GM04504 (cell line): ENCODE measurements at regions not wholly inside any gene's neighbourhood (a gene's known extent, or its start where the extent isn't known, plus 50 kb on each side); places are given as distances from the start of the nearest gene placed in this dataset.
"Not testable (repeated sequence)": the region's sequence is repeated elsewhere in the genome, so short reads cannot be mapped to it uniquely, and the experiment has no call there.

Source experiments
- DNase-seq: peaks from one replicate; pipeline ENCODE4 v3.0.0-alpha.2; 2012; ENCODE audit warnings: low read depth

DNA sequence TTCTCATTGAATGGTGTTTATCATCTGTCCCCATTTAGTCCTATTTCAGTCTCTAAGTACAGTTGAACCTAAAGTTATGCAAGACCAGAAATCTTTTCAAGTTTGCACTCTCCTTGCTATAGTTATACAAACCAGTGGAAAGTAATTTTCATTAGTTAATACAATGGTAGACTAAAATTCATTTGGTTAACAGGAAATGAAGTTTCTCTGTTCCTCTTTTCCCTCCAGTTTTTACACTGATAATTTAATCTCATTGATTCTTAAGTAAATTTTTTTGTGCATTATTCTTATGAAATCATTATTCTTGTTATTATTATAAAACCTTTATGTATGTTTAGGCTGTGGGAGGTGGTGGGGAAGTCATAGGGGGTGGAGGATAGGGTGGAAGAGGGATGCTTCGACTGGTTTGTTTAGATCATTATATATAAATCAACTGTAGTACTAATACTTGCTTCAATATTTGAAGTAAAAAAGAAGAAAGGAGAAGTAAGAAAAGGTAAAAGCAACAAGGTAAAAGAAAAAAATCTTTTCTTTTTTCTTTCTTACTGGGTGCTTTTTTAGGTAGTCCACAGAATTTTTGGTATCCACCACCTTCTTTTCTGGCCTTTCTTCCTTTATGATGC, 104.1 kb downstream of the GPR85 start:
- no peak for DNase-seq

DNA sequence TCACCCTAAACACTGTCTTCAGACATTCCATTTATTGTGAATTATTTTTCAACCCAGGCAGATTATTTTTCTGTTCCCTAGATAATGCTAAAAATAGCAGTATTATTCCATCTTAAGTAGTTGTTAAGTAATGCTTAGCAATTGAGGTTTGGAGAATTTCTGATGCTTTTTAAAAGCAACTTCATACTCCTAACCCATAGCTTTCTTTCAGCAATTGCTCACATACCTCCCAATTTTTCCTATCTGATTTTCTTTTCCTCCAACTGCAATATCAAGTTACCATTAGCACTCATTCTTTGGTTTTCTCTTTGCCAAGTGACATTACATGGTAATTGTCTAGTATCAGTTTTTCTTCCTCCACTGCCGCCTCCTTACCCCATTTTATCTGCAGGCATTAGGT, 104.7 kb downstream of the GPR85 start:
- no peak for DNase-seq

DNA sequence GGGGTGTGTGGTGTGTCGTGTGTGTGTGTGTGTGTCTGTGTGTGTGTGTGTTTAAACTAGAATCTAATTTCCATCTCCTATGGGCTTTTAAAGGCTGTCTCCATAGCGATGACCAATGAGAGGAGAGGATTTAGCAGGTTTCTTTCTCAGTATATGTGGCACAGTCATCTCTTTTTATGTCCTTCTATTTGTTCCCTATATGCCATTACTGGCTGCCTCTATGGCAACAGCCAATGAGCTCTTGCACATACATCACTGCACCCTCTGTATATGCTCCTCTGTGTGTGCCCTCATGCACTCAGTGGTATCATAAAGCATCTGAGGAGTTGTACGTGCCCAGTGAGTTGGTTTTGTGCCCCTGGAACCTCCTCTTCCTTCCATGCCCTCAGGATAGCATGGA, 107.6 kb downstream of the GPR85 start:
- DNase-seq, result not testable (repeated sequence)

- not testable (repeated sequence) for DNase-seq
Observed at GRCh38 chr7:112977244-112977955, 109.2 kb downstream of the GPR85 start.

- no peak for DNase-seq
Observed at GRCh38 chr7:112970771-112971170, 115.9 kb downstream of the GPR85 start.

DNA sequence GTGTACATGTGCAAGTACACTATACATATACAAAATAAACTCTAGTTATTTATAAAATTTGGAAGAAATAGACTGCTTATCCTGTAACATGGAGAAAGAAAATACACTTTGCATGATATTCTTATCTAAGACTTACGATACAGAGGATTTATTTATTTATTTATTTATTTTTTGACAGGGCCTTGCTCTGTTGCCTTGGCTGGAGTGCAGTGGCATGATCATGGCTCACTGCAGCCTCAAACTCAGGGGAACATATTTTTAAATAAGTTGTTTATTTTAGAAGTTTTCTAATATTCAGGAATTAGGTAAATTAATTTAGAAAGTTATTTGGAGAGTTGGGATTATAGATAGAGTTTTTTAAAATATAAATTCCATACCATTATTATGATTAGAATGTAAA, 116.7 kb downstream of the GPR85 start:
- DNase-seq, result no peak

DNA sequence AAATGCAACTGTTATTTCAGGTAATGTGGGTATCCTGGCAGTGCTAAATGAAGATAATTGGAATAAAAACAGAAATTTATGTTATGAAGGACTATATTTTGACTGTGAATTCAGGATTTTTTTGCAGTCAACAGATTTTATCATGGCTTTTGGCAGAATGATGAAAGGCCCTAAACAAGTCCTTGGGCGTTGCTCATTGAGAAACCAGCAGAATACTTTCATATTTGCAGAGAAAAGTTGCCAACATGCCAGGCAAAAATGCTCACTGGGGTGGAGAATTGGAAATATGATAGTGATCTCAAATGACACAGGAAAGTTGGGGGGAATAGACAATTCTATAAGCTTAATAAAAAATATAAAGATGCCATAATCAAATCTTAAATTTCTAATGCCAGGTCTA, 121.1 kb downstream of the GPR85 start:
- no peak for DNase-seq

DNA sequence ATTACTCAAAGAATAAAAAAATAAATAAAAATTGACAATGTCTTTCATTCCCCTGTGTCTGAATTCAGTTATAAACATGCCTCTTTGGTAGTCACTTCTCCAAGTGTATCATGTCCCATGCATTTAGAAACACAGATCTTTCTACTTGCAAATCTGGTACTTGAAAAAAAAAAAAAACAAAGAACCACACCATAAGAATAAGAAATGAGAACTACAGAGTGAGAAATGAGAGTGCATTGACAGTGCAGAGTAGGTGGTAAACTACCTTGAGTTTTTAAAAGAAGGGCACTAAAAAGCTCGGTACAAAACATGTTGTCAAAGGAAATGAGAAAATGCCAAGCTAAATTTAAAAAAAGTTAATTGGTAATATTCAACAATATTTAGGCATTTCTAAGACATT, 123.0 kb downstream of the GPR85 start:
- no peak for DNase-seq

GRCh38 chr7:112962815-112963214, 123.8 kb downstream of the GPR85 start:
- no peak for DNase-seq

- DNase-seq, result no peak
Observed at GRCh38 chr7:112959276-112959675, 127.4 kb downstream of the GPR85 start.

DNA sequence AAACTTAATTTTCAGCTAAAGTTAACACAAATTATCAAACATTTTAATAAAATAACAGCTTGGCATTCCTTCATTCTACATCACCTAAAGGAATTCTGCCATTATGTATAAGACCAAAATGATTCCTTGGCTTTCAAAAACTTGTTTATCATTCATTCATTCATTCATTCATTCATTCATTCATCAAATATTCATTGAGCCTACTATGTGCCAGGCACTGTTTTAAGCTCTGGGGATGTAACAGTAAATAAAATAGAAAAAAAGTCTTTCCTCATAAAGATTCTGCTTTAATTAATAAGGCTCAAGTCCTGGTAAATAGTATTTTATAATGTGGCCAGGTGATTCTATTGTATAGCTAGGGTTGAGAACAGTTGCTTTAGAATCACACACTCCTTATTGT, 127.9 kb downstream of the GPR85 start:
- DNase-seq, result no peak

DNA sequence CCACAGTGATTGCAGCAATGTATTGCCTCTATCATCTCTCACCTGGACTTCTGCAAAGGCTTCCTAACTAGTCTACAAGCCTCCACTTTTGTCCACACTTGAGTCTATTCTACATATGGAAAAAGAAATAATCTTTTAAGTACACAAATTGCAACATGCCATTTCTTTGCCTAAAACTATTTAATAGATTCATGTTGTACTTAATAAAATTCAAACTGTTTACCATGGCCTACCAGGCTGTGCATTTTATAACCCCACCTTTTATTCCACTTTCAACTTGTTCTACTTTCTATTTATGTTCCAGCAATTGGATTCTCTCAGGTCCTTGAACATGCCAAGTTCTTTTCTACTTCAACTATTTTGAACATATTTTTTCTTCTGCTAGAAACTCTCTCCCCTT, 128.7 kb downstream of the GPR85 start:
- no peak for DNase-seq

GRCh38 chr7:112953031-112953430, 133.6 kb downstream of the GPR85 start:
- DNase-seq, result not testable (repeated sequence)

DNA sequence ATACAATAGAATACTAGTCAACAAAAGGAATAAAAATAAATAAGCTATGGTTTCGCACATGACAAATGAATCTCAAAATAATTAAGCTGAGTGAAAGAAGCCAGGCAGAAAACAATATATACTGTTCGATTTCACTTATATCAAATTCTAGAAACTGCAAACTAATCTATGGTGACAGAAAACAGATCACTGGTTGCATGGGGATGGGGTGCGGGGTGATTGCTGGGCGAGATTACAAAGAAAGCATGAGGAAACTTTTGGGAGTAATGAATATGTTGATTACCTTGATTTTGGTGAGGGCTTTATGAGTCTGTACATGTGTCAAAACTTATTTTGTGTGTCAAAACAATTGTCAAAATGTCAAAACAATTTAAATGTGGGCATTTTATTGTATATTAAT, 135.6 kb downstream of the GPR85 start:
- DNase-seq, result no peak

DNA sequence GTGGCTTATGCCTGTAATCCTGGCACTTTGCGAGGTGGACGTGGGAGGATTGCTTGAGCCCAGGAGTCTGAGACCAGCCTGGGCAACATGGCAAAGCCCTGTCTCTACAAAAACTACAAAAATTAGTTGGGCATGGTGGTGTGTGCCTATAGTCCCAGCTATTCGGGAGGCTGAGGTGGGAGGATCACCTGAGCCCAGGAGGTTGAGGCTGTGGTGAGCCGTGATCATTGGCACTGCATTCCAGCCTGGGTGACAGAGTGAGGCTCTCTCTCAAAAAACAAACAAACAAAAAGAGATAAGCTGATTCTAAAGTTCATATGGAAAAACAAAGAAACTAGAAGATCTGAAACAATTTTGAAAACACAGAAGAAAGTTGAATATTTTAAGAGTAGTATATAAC, 136.9 kb downstream of the GPR85 start:
- DNase-seq, result not testable (repeated sequence)

- no peak for DNase-seq
Observed at GRCh38 chr7:112946350-112946749, 140.3 kb downstream of the GPR85 start.

GRCh38 chr7:112945046-112945445, 141.6 kb downstream of the GPR85 start:
- no peak for DNase-seq

GRCh38 chr7:112942981-112943380, 143.6 kb downstream of the GPR85 start:
- DNase-seq, result no peak

GRCh38 chr7:112942125-112942524, 144.5 kb downstream of the GPR85 start:
- DNase-seq, result not testable (repeated sequence)

GRCh38 chr7:112940314-112940732, 146.3 kb downstream of the GPR85 start:
- DNase-seq, result no peak

DNA sequence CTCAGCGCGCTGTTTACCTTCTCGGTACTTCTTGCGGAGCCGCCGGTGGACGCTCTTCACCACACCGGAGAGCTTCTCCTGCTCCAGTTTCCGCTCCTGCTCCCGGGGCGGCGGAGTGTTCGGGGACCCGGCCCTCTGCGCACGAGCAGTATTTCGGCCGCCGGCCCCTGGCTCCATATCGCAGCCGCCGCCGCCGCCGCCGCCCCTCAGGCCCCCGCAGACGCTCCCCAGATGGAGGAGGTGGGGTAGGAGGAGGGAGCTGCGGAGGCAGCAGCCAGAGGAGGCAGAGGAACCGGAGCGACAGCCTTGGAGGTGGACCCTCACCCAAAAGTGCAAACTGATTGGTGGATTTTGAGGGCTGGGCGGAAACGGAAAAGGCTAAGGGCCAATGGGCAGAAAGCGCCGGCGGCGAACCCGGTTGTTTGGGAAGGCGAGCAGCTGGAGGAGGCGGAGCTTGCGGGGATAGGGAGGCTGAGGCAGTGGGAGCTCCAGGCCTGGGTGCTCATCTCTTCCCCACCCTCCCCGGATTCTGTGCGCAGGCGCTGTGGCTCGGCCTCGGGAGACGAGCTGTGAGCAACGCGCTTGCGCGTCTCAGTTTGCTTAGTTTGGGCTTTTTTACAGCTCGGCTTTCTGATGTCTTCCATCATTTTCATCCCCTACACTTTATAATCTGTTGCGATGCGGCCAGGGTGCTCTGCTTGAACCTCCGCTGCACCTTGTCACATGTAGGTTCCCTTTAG, 146.9 kb downstream of the GPR85 start:
- DNase-seq, result peak; percentile 99

GRCh38 chr7:112938863-112939573, 147.6 kb downstream of the GPR85 start:
- no peak for DNase-seq
